Activated T-cell treated with anti-CD3 and anti-CD28 coated beads, Interleukin-2, amount 50 U/mL, for 24 hours (primary cell): ENCODE measurements at regions not wholly inside any gene's neighbourhood (a gene's known extent, or its start where the extent isn't known, plus 50 kb on each side); places are given as distances from the start of the nearest gene placed in this dataset.

Experiments used
- DNase-seq: peaks from one replicate; pipeline ENCODE4 v3.0.0-alpha.2; 2020
- H3K27ac Mint-ChIP-seq: 2 replicates; pipeline ENCODE4 v1.8.0; 2020; ENCODE audit warnings: mild to moderate bottlenecking, mixed read lengths
- H3K27me3 Mint-ChIP-seq: 2 replicates; pipeline ENCODE4 v1.8.0; 2020; ENCODE audit warnings: mixed read lengths
- H3K36me3 Mint-ChIP-seq: 2 replicates; pipeline ENCODE4 v1.8.0; 2020; ENCODE audit warnings: low read depth, mixed read lengths
- H3K4me1 Mint-ChIP-seq: 2 replicates; pipeline ENCODE4 v1.8.0; 2020; ENCODE audit warnings: low read depth, mixed read lengths
- H3K4me3 Mint-ChIP-seq: 2 replicates; pipeline ENCODE4 v1.8.0; 2020; ENCODE audit warnings: mild to moderate bottlenecking, moderate library complexity, mixed read lengths
- H3K9me3 Mint-ChIP-seq: 2 replicates; pipeline ENCODE4 v1.8.0; 2020; ENCODE audit warnings: mixed read lengths

GRCh38 chr7:131109011-131109758 is 218.5 kb upstream of the MKLN1 start:
- Mint-ChIP-seq H3K36me3 (peaks cover 30% of the 10 kb centered on the region), H3K4me1 (peaks cover 51% of the 10 kb centered on the region), H3K27ac (peak overlapping the region; percentile 99), H3K4me3 (peak overlapping the region; percentile 98), H3K27me3 (no peaks in the 10 kb centered on the region), H3K9me3 (no peaks in the 10 kb centered on the region)
- DNase-seq = no peak

GRCh38 chr7:131109759-131110296 is 217.8 kb upstream of the MKLN1 start:
- peak; percentile 81 for DNase-seq
- H3K36me3 Mint-ChIP-seq = peaks cover 25% of the 10 kb centered on the region
- peak overlapping the region; percentile 99 for H3K27ac Mint-ChIP-seq

GRCh38 chr7:131110297-131111080 is 217.2 kb upstream of the MKLN1 start:
- Mint-ChIP-seq H3K27ac (peak overlapping the region; percentile 99), H3K4me3 (peak overlapping the region; percentile 98), H3K4me1 (peaks cover 38% of the 10 kb centered on the region), H3K36me3 (peaks cover 18% of the 10 kb centered on the region), H3K27me3 (no peaks in the 10 kb centered on the region), H3K9me3 (no peaks in the 10 kb centered on the region)
- no peak for DNase-seq

More at GRCh38 chr7:131109759-131110296, 217.8 kb upstream of the MKLN1 start:
- H3K4me3 Mint-ChIP-seq = peak overlapping the region; percentile 98
- H3K9me3 Mint-ChIP-seq = no peaks in the 10 kb centered on the region
- H3K4me1 Mint-ChIP-seq = peaks cover 45% of the 10 kb centered on the region
- no peaks in the 10 kb centered on the region for H3K27me3 Mint-ChIP-seq

- no peaks in the 10 kb centered on the region for H3K9me3 Mint-ChIP-seq
- peak overlapping the region; percentile 99 for H3K27ac Mint-ChIP-seq
- H3K4me1 Mint-ChIP-seq = peaks cover 38% of the 10 kb centered on the region
- H3K4me3 Mint-ChIP-seq = peak overlapping the region; percentile 98
- DNase-seq = no peak
- H3K36me3 Mint-ChIP-seq = peaks cover 17% of the 10 kb centered on the region
- no peaks in the 10 kb centered on the region for H3K27me3 Mint-ChIP-seq
Observed at GRCh38 chr7:131111081-131111576, 216.5 kb upstream of the MKLN1 start.

- Mint-ChIP-seq H3K4me3 (no peak overlapping the region), H3K27ac (no peak overlapping the region), H3K36me3 (peaks cover 11% of the 10 kb centered on the region), H3K9me3 (no peaks in the 10 kb centered on the region), H3K27me3 (no peaks in the 10 kb centered on the region), H3K4me1 (peaks cover 38% of the 10 kb centered on the region)
- DNase-seq = no peak
Observed at GRCh38 chr7:131111792-131112191, 215.9 kb upstream of the MKLN1 start.

GRCh38 chr7:131112431-131112830 is 215.2 kb upstream of the MKLN1 start:
- Mint-ChIP-seq H3K4me3 (no peak overlapping the region), H3K27me3 (no peaks in the 10 kb centered on the region), H3K27ac (no peak overlapping the region), H3K36me3 (peaks cover 7% of the 10 kb centered on the region), H3K4me1 (peaks cover 38% of the 10 kb centered on the region), H3K9me3 (no peaks in the 10 kb centered on the region)
- no peak for DNase-seq

- no peak for DNase-seq
Observed at GRCh38 chr7:131115340-131115739, 212.3 kb upstream of the MKLN1 start.

GRCh38 chr7:131117439-131117838 is 210.2 kb upstream of the MKLN1 start:
- Mint-ChIP-seq H3K4me3 (no peak overlapping the region), H3K4me1 (peaks cover 2% of the 10 kb centered on the region), H3K27ac (no peak overlapping the region), H3K9me3 (peaks cover 2% of the 10 kb centered on the region), H3K36me3 (no peaks in the 10 kb centered on the region), H3K27me3 (no peaks in the 10 kb centered on the region)
- no peak for DNase-seq

More at GRCh38 chr7:131115340-131115739, 212.3 kb upstream of the MKLN1 start:
- H3K27ac Mint-ChIP-seq = no peak overlapping the region
- no peaks in the 10 kb centered on the region for H3K36me3 Mint-ChIP-seq
- no peaks in the 10 kb centered on the region for H3K27me3 Mint-ChIP-seq
- no peak overlapping the region for H3K4me3 Mint-ChIP-seq
- peaks cover 2% of the 10 kb centered on the region for H3K9me3 Mint-ChIP-seq
- peaks cover 19% of the 10 kb centered on the region for H3K4me1 Mint-ChIP-seq

- Mint-ChIP-seq H3K4me3 (no peak overlapping the region), H3K27ac (no peak overlapping the region), H3K4me1 (peaks cover 3% of the 10 kb centered on the region), H3K9me3 (peaks cover 2% of the 10 kb centered on the region), H3K27me3 (no peaks in the 10 kb centered on the region), H3K36me3 (no peaks in the 10 kb centered on the region)
- DNase-seq = no peak
Observed at GRCh38 chr7:131119381-131119780, 208.3 kb upstream of the MKLN1 start.

- Mint-ChIP-seq H3K9me3 (peaks cover 2% of the 10 kb centered on the region), H3K4me1 (peaks cover 3% of the 10 kb centered on the region), H3K4me3 (no peak overlapping the region), H3K36me3 (no peaks in the 10 kb centered on the region), H3K27ac (no peak overlapping the region), H3K27me3 (no peaks in the 10 kb centered on the region)
- no peak for DNase-seq
Observed at GRCh38 chr7:131122394-131122793, 205.3 kb upstream of the MKLN1 start.

- no peak overlapping the region for H3K27ac Mint-ChIP-seq
- no peak for DNase-seq
- peaks cover 3% of the 10 kb centered on the region for H3K4me1 Mint-ChIP-seq
- H3K27me3 Mint-ChIP-seq = no peaks in the 10 kb centered on the region
- no peak overlapping the region for H3K4me3 Mint-ChIP-seq
- no peaks in the 10 kb centered on the region for H3K9me3 Mint-ChIP-seq
- no peaks in the 10 kb centered on the region for H3K36me3 Mint-ChIP-seq
Observed at GRCh38 chr7:131124001-131124629, 203.6 kb upstream of the MKLN1 start.

- no peak overlapping the region for H3K27ac Mint-ChIP-seq
- H3K4me3 Mint-ChIP-seq = no peak overlapping the region
- H3K36me3 Mint-ChIP-seq = no peaks in the 10 kb centered on the region
- no peaks in the 10 kb centered on the region for H3K27me3 Mint-ChIP-seq
- no peak for DNase-seq
- H3K4me1 Mint-ChIP-seq = peaks cover 3% of the 10 kb centered on the region
- no peaks in the 10 kb centered on the region for H3K9me3 Mint-ChIP-seq
Observed at GRCh38 chr7:131124867-131125266, 202.8 kb upstream of the MKLN1 start.

- Mint-ChIP-seq H3K4me1 (peaks cover 2% of the 10 kb centered on the region), H3K27me3 (no peaks in the 10 kb centered on the region), H3K4me3 (no peak overlapping the region), H3K36me3 (no peaks in the 10 kb centered on the region), H3K27ac (no peak overlapping the region), H3K9me3 (no peaks in the 10 kb centered on the region)
- no peak for DNase-seq
Observed at GRCh38 chr7:131130324-131130723, 197.4 kb upstream of the MKLN1 start.

GRCh38 chr7:131131012-131131745 is 196.5 kb upstream of the MKLN1 start:
- no peaks in the 10 kb centered on the region for H3K27me3 Mint-ChIP-seq
- H3K36me3 Mint-ChIP-seq = no peaks in the 10 kb centered on the region
- no peak overlapping the region for H3K27ac Mint-ChIP-seq
- DNase-seq = no peak
- H3K4me3 Mint-ChIP-seq = no peak overlapping the region
- peaks cover 2% of the 10 kb centered on the region for H3K4me1 Mint-ChIP-seq
- H3K9me3 Mint-ChIP-seq = no peaks in the 10 kb centered on the region
